Caco-2 (cell line): ENCODE measurements at regions not wholly inside any gene's neighbourhood (a gene's known extent, or its start where the extent isn't known, plus 50 kb on each side); places are given as distances from the start of the nearest gene placed in this dataset.

Experiments used
- BruUV-seq: library from RNA; stranded (reverse); fragments of 400-500 nt; replicated peaks from 2 replicates; lab custom pipeline; 2021; lab: Mats Ljungman, UMichigan
- CTCF ChIA-PET: fragments of 300-600 bp; sonication (Branson Sonifier 250); formaldehyde crosslinking; loops from one replicate; lab custom pipeline; 2022; ENCODE audit warnings: antibody characterized with exemption; lab: Charles Lee
- POLR2A ChIA-PET: fragments of 300-600 bp; sonication (Branson Sonifier 250); formaldehyde crosslinking; loops from one replicate; lab custom pipeline; 2022; ENCODE audit warnings: antibody characterized with exemption; lab: Charles Lee
- DNase-seq, 2 experiments: peaks; one replicate each; pipeline versions ENCODE4 v3.0.0 to v3.0.0-alpha.2; 2020 to 2022
- H3K27me3 ChIP-seq: replicated peaks from 2 replicates; pipeline ENCODE4 v1.6.0; 2011; ENCODE audit warnings: low read length; ENCODE audit not compliant: control insufficient read depth, insufficient read depth
- H3K36me3 ChIP-seq: 2 replicates; pipeline ENCODE4 v1.5.1; 2011; ENCODE audit warnings: low read length; ENCODE audit not compliant: control insufficient read depth, insufficient read depth
- H3K4me1 ChIP-seq: fragments of 250-450 bp; sonication (Bioruptor Pico); 2 replicates; pipeline ENCODE4 v1.5.1; 2020; ENCODE audit warnings: mild to moderate bottlenecking
- H3K4me3 ChIP-seq: 2 replicates; pipeline ENCODE4 v1.5.1; 2011; ENCODE audit warnings: low read depth, mild to moderate bottlenecking, control low read depth, low read length
- H3K9me3 ChIP-seq: fragments of 250-450 bp; sonication (Bioruptor Pico); 2 replicates; pipeline ENCODE4 v1.5.1; 2020; ENCODE audit warnings: mild to moderate bottlenecking, moderate library complexity
- H3K27ac Mint-ChIP-seq: one replicate; pipeline ENCODE4 v1.8.0; 2022; ENCODE audit warnings: mixed read lengths; ENCODE audit not compliant: unreplicated experiment
- H3K27me3 Mint-ChIP-seq: one replicate; pipeline ENCODE4 v1.8.0; 2022; ENCODE audit warnings: mixed read lengths; ENCODE audit not compliant: insufficient read depth, unreplicated experiment
- H3K36me3 Mint-ChIP-seq: one replicate; pipeline ENCODE4 v1.8.0; 2022; ENCODE audit warnings: mild to moderate bottlenecking, mixed read lengths; ENCODE audit not compliant: insufficient read depth, unreplicated experiment
- H3K4me1 Mint-ChIP-seq: one replicate; pipeline ENCODE4 v1.8.0; 2022; ENCODE audit warnings: low read depth, mixed read lengths; ENCODE audit not compliant: unreplicated experiment
- H3K4me3 Mint-ChIP-seq: one replicate; pipeline ENCODE4 v1.8.0; 2022; ENCODE audit warnings: mild to moderate bottlenecking, moderate library complexity, mixed read lengths; ENCODE audit not compliant: unreplicated experiment
- H3K9me3 Mint-ChIP-seq: one replicate; pipeline ENCODE4 v1.8.0; 2022; ENCODE audit warnings: mixed read lengths; ENCODE audit not compliant: unreplicated experiment
- CTCF ChIP-seq, 2 experiments: fragments of 200-600 bp in 1 of 2; IDR thresholded peaks; 1 replicate in 1 of 2; 2 replicates in 1 of 2; pipeline versions ENCODE4 v1.5.1 to v1.8.0; 2011 to 2022; ENCODE audit warnings: antibody characterized with exemption in 1 of 2, control low read depth in 1 of 2, inconsistent platforms in 1 of 2, low read depth in 1 of 2, low read length in 1 of 2, mild to moderate bottlenecking in 1 of 2, moderate library complexity in 1 of 2; ENCODE audit not compliant: insufficient read depth in 1 of 2, severe bottlenecking in 1 of 2, unreplicated experiment in 1 of 2
- intact Hi-C: fragments of 100-400 bp; cut with micrococcal nuclease; formaldehyde crosslinking; loops from one replicate; pipeline ENCODE4 v1.10.0; 2022; ENCODE audit not compliant: unreplicated experiment

GRCh38 chr5:142235870-142236672, 88.8 kb downstream of the SPRY4 start:
- peak overlapping the region; percentile 97 for H3K27ac Mint-ChIP-seq
- no peaks in the 10 kb centered on the region for H3K9me3 ChIP-seq
- peaks cover 58% of the 10 kb centered on the region for H3K4me1 Mint-ChIP-seq
- H3K4me1 ChIP-seq: peaks cover 49% of the 10 kb centered on the region
- POLR2A ChIA-PET: interaction anchor here (0.5 kb wide), 1 partner anchor 49 kb away, joined by 3 read pairs; no protein-coding TSS in a partner anchor
- no peaks in the 10 kb centered on the region for H3K9me3 Mint-ChIP-seq
- CTCF ChIA-PET: interaction anchor here (0.6 kb wide), 1 partner anchor 84 kb away, joined by 8 read pairs; no protein-coding TSS in a partner anchor
- TF ChIP-seq CTCF (IDR thresholded peaks at IDR 0.05; ENCODE audit: insufficient read depth in 1 of 2, low read depth in 1 of 2, low read length in 1 of 2, severe bottlenecking in 1 of 2, unreplicated experiment in 1 of 2): no peak
- H3K27me3 Mint-ChIP-seq: no peaks in the 10 kb centered on the region
- peak in 1 of 2 experiments; percentile 18 for DNase-seq
- H3K4me3 ChIP-seq: no peak overlapping the region
- no peaks in the 10 kb centered on the region for H3K27me3 ChIP-seq
- BruUV-seq: TSS peak; percentile 89
- intact Hi-C loops: loop anchor here (2.0 to 5.0 kb wide), 4 partner anchors 19 to 311 kb away; no protein-coding TSS in a partner anchor
- H3K4me3 Mint-ChIP-seq: peak overlapping the region; percentile 83
- no peaks in the 10 kb centered on the region for H3K36me3 ChIP-seq
- H3K36me3 Mint-ChIP-seq: peaks cover 11% of the 10 kb centered on the region

GRCh38 chr5:142235050-142235797, 89.6 kb downstream of the SPRY4 start:
- Mint-ChIP-seq H3K27ac (peak overlapping the region; percentile 97), H3K4me1 (peaks cover 58% of the 10 kb centered on the region), H3K27me3 (no peaks in the 10 kb centered on the region), H3K9me3 (no peaks in the 10 kb centered on the region), H3K4me3 (peak overlapping the region; percentile 83), H3K36me3 (peaks cover 11% of the 10 kb centered on the region)
- no peaks in the 10 kb centered on the region for H3K36me3 ChIP-seq
- TF ChIP-seq CTCF (IDR thresholded peaks at IDR 0.05; ENCODE audit: insufficient read depth in 1 of 2, low read depth in 1 of 2, low read length in 1 of 2, severe bottlenecking in 1 of 2, unreplicated experiment in 1 of 2): no peak
- H3K9me3 ChIP-seq: no peaks in the 10 kb centered on the region
- BruUV-seq: no TSS peak
- H3K4me3 ChIP-seq: no peak overlapping the region
- DNase-seq: peak; percentile 41 to 65
- ChIA-PET CTCF (interaction anchor here (0.6 kb wide), 1 partner anchor 83 kb away, joined by 8 read pairs; no protein-coding TSS in a partner anchor), POLR2A (interaction anchor here (0.5 to 0.7 kb wide), 2 partner anchors 48 to 49 kb away, joined by 3 to 5 read pairs; no protein-coding TSS in a partner anchor)
- H3K4me1 ChIP-seq: peaks cover 49% of the 10 kb centered on the region
- intact Hi-C loops: loop anchor here (5.0 kb wide), 3 partner anchors 48 to 312 kb away; no protein-coding TSS in a partner anchor
- no peaks in the 10 kb centered on the region for H3K27me3 ChIP-seq
